Fibroblast of gingiva (primary cell): ENCODE measurements at regions not wholly inside any gene's neighbourhood (a gene's known extent, or its start where the extent isn't known, plus 50 kb on each side); places are given as distances from the start of the nearest gene placed in this dataset.

ENCODE experiments used
- DNase-seq: peaks from one replicate; pipeline ENCODE4 v3.0.0-alpha.2; 2011; ENCODE audit warnings: low read depth

DNA sequence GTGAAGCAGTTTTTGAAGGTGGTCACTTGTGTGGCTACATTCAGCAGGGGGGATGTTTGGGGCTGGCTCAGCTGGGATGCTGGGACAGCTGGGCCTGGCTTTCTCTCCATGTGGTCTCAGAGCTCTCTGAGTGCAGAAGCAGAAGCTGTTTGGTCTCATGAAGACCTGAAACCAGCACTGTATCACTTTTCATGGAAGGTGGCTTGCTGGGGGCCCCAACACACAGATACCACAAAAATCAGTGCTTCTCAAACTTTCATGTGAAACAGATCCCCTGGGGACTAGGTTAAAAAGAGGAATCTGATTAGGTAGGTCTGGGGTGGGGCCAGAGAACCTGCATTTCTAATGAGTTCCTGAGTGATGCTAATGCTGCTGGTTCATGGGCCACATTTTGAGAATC is 347.3 kb downstream of the DHX35 start:
- no peak for DNase-seq

DNA sequence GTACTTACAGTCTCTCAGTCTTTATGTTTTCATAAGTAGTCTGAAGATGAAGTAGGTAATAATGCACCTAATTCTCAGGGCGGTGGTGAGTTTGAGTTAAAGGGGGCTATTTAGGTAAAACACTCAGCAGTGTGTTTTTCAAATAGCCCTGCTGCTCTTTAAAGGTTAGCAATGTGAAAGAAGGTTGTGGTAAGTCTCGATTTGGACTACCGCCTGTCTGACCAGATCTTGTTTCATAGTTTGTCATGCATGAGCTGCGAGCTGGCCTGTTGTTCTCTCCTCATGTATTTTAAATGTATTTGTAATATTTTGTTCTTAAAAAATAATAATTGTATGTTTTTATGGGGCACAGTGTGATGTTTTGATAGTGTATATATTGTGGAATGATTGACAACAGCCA is 340.2 kb downstream of the DHX35 start:
- DNase-seq: no peak

DNA sequence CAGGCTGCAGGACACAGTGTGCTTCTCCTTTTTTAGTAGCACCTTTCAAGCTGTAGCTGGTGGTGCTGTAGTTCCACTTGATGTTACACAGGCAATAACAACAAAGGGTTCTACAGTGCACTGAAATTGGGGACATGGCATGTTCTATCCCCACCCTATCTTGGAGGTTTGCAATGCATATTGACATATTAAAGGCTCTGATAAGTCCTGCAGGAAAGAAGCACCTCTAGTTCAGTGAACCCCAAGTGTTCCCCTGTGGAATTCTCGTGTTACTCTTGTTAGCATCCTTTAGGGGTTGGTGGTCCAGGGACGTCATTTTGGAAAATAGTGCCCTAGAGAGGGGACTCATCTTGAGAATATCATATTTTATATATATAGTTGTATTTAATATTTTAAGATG is 337.6 kb downstream of the DHX35 start:
- no peak for DNase-seq

DNA sequence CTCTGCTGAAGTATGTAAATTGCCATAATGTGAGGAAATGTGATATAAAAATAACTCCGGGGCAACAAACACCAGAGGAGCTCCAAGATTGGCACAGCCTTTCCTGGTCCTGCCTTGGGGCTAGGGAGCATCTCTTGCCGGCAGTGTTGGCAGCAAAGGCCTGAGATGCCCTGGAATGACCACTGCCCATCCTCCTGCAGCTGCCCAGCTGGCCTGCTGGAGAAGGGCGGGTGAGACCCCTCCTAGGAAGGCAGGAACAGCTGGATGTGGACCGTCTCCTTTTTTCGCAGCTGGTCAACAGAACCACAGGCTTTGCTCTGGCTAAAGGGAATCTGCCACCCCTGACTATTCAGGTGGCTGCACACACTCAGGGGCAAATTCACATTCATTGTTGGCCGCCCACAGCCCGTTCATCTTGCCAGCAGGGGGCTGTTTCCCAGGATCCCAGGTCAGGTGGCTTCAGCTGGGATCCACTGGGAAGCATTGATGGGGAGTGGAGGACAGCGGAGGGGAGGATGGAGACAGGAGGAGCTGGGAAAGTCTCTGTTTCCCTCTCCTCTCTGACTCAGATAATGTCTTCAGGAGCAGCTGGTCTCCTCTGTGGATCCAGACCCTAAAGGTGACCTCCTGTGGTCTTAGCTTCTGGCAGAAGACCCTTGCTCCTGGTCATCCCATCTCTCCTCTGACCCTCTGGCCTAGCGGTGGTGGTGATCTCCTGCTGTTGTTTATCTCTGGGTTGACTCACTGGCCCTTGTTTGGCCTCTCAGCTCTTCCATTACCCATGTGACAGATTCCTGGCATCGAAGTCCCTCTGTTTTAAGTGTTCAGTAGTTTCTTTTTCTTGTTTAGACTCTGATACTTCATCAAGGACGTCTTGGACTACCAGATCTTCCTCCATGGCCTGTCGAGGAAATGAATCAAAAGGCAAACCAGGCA is 336.7 kb downstream of the DHX35 start:
- no peak for DNase-seq

DNA sequence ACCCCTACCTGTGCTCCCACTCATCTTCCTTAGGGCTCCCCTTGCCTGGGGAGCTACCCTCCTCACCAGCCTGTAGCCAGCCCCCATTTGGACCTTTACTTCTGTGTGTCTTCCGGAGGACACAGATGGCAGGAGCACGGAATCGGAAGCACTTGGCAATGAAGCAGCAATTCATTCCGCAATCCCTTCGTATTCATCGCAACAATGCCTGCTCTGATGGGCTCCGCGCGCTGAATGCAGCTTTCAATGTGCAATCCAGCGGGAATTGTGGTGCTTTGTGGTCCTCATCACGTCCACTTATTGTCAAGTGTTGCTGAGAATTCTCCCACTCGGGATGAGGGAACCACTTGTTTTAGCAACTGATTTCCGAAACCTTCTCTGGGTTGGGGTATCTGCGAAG is 336.0 kb downstream of the DHX35 start:
- DNase-seq: no peak

DNA sequence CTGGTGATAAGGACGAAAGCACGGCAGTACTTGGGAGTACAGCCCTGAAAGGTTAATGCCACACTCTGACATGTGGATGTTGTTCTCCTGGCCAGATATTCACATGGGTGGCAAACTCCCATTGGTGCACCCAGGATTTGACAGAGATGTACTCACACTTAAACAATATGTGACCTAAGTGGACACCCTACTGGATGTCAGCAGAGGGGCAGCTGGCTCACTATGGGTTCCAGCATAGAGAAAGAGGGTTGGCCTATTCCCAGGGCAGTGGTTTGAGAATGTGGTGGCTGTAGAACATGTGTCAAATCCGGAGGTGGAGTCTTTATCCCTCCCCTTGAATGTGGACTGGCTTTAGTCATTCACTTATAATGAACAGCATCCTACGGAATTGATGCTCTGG is 333.2 kb downstream of the DHX35 start:
- DNase-seq: no peak

DNA sequence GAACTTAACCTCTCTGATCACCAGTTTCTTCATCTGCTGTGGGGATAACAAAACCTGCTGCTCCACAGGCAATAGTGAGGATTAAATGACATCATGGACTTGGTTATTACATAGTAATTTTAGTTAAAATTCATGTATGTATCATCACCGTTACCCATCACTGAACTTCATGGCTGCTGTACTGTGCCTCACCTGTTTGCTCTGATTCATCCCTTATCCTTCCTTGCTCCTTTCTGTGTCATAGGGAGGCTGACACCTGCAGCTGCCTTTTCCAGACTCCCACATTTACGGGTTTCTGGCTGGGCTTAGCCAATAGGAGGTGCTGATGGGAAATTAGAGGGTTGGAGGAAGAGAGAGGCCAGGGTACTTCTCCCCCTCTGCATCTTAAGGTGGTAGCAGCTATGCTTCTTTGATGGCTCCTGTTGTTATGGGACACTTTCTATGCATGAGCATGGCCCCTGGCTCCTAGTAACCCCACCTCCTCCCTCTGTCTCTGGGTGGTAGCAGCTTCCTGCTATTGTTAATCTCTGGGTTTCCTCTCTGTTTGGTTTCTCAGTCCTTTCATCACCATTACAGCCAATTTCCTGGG is 332.1 kb downstream of the DHX35 start:
- DNase-seq: no peak

DNA sequence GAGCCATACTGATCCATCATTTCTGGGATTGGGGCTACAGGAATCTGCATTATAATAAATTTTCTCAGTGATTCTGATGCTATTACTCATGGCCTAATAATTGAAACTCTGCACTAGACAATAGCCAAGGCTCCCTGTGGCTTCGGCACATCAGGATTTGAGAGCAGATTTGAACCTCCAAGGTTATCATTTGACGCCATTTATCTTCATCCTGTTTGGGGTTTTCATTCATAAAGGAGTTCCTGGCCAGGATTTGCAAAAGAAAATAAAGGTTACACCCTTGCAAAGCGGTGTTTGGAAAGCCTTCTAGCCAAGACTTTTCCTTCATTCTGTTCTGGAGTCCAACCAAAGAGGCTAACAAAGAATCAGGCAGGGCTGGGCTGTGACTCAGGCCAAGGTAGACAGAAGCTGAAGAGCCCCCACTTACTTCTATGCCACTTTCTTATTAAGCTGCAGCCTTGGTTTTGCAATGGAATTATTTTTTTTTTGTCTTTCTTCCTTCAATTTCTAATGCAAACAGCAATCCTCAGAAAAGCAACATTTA is 330.1 kb downstream of the DHX35 start:
- no peak for DNase-seq

DNA sequence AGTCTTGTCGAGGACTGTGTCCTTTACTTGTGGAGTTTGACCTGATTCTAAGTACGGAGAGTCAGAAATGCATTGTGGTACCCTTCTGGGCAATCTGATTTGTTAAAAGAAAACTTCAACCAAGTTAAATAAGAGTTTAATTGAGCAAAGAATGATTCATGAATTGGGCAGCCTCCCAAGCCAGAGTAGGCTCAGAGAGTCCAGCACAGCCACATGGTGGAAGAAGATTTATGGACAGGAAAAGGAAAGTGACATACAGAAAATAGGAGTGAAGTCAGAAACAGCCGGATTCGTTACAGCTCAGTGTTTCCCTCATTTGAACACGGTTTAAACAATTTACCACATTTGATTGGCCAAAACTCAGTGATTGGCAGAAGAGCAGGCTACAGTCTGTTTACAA is 329.2 kb downstream of the DHX35 start:
- DNase-seq: no peak

DNA sequence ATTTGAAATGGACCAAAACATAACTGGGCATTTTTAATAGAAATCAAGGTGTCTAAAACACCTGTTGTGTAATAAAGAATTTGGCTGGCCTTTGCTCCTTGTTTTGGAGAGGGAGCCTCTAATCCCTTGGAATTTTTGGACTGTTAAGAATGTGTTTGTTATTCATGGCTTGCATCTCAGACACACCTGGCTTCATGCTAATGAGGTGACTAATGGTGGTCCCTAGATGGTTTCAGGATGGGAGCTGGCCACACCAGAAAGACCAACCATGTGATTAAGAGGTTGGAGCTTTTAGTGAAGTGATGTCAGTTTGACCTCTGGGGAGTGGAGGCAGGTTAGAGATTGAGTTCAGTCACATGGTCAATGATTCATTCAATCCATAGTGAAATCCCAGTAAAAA is 328.4 kb downstream of the DHX35 start:
- no peak for DNase-seq

DNA sequence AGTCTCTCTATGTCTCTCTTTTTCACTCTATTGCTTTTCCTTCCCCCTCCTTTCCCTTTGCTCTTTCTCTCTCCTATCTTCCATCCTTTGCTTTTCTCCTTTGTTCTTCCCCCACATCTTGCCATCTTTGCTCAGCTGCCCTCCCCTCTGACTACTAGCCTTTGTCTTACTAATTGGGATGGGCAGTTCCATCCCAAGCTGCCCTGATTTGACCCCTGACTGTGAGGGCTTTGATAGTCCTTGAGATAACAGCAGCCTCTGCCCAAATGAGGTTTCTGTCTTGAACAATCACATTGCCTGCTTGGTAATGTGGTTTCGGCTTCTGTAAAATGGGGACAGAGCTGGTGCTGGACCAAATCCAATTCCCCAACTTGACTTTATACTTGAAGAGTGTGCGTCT is 327.7 kb downstream of the DHX35 start:
- no peak for DNase-seq

DNA sequence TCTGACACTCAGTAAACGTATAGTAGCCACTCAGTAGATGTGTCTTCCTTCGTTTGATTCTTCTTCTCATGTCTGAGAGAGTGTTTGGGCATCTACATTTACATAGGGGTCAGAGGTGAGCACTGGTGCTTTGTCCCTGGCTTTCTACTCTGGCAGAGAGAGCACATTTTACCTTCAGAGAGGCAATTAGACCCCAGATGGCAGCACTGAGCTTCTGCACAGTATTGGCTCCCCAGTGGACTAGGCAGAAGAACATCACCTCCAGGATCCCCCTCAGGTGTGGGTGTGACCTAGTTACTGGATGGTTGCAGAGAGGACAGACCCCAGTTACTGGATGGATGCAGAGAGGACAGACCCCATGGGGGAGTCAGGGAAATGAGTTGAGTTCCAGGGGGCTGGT is 327.2 kb downstream of the DHX35 start:
- no peak for DNase-seq

DNA sequence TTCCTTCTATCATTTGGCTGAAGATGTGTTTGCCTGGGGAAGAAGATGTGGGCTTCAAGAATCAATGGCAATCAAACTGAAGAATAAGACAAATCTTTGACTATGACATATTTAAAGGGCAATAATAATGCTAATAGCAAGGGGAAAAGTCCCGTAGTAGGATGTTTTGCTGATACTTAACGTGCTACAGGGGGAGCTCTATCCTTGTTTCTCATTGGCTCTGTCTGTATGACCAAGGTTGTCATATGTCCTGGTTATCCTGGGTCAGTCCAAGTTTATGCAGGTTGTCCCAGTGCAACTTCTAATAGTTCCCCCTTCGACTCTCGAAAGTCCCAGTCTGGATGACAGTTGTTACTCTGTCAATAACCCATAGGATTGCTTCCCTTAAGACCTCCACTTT is 321.3 kb downstream of the DHX35 start:
- DNase-seq: no peak

DNA sequence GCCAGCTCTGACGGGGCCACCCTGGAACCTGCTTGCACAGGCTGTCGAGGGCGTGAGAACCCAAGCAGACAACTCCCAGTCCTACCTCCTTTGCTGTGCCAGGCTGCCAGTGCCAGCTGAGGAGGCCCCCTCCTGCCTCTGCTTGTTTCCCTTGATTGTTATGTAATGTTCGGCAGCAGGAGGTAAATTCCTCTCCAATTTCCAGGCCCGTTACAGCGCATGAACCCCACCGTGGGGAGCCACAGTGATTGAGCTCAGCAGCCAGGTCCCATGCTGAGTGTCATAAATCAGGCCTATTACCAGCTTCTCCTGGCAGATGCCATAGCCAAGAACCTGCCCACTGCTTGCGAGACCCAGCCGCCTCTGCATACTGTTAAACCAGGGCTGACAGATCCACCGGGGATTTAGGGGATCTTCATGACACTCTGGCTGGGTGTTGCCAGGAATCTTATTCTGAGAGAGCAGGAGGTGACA is 320.5 kb downstream of the DHX35 start:
- DNase-seq: no peak

DNA sequence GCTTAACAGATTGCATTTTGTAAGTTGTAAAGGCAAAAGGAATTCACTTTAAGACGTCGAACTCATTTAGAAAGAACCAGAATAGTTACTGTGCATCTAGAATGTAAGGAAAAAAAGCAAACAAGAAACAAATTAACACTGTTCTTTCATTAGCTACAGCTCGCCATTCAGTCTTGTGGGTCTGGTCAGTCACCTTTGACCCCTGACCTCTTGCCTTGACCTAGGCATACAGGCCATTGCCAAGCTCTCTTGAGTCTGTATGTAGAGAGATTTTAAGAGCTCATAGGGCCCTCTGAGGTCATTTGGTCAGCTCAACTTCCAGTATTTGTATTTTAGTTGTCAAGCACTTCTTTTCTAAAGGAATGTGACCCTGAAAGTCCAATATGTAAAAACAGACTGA is 318.7 kb downstream of the DHX35 start:
- no peak for DNase-seq

DNA sequence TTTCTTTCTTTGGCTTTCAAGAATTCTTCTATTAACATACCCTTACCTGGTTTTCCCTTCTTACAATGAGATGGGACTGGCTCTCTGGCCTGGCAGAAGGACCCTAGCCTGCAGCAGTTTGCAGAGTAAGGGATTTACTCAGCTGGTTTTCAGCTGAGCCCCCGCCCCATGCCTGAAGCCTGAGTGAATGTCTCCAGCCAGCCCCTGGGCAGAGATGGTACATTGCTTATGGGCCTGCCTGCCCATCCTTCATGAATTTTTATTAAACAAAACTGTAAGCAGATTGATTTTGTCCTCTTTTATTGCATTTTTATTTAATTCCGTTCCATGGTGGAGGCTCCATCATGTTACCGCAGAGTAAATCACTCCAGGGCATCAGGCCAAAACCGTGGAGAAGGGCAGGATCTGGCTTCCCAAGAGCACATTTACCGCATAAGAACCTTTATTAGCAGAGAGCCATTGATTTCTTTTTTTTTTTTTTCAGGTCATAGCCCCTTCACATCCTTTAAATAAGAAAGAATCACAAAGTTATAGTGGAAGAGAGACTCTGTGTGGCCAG is 316.2 kb downstream of the DHX35 start:
- no peak for DNase-seq

DNA sequence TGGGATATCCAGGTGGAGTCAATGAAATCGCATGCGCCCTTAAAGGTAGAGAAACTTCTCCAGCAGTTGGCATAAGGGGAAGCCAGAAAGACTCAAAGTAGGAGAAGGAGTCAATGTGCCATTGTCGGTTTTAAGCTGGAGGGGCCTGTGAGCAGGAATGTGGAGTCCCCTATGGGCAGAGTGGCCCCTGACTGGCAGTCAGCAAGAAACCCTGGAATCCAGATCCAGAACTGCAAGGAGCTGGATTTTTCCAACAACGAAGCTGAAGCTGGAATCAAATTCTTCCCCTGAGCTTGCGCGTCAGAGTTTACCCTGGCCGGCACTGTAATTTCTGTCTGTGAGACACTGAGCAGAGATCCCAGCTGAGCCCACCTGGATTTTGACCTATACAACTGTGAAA is 315.0 kb downstream of the DHX35 start:
- DNase-seq: no peak

DNA sequence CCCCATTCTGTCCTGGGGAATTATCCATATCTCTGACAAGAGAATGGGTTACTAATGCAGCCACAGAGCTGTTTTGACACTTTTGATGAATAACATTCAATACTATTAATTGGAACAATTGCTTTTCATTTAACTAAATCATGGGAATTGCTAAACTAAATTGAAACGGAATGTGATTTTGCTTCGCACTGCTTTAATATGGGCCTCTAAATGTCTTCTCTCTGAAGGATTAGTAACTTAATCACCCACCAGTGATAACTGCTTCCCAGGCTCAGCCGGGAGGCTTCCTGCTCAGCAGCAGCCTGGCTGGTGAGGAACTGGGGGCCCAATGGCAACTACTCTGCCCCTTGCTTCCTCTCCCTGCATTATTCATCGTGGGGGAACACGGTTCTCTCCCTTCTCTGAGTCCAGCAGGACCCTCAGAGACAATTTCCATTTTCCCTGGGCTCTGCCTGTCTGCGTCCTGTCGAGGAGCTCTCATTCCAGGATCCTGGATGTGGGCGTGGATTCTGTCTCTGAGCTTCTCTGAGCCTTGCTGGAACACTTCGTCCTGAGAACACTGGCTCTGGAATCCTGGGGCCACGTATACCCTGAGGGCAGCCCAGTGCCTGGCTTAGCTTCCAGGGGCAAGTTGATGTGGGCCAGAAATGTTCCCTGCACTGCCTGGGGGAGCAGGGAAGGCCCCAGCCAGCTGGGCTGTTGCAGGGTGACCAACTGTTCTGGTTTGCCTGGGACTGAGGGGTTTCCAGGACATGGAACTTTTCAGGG is 308.9 kb downstream of the DHX35 start:
- DNase-seq: no peak

DNA sequence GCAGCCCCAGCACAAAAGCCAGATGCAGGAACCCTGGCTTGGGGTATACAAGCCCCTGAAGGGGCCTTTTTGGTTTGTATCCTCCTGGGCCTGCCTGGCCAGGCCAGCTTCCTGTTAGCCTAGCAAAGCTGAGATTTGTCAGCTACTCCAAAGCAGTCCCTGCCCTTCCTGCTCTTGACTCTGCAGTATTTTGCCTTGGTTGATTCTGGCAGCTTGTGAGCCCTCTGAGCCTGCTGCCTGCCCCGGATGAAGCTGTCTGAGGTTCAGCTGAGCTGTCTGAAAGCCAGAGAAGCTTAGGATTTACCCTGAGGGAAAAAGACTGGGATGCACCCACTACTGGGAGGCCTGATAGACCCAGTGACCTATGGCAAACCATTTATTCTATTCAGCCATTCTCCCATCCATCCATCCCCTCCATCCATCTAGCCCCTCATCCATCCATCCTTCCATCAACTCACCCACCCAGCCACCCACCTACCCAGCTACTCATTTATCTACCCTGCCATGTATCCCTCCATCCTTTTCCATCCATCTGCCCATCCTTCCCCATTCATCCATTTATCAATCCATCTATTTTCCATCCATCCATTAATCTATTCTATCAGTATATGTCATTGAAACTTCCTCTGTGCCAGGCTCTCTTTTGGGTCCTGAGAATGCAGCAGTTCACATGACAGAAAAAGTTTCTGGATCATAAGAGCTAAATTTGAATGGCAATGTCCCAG is 307.5 kb downstream of the DHX35 start:
- DNase-seq: no peak

DNA sequence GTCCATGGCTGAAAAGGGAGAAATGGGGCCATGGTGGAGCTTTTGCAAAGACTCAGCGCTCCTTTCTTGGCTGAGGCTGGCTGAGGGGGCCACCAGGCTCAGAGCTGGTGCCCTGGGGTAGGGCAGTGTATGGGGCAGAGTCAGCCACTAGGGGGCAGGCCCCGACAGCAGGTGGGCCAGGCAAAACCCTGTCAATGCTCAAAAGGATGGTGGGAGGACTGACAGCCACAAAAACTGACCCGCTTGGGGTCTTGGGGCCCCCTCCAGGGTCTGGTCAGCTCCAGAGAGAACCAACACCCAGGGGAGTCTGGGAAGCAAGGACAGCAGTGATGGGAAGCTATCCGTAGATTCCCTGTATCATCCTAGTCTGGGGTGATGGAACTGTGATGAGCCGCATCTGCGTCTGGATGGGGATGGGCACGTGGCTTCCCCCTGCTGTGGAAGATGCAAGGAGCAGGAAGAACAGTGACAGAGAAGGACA is 306.9 kb downstream of the DHX35 start:
- no peak for DNase-seq

DNA sequence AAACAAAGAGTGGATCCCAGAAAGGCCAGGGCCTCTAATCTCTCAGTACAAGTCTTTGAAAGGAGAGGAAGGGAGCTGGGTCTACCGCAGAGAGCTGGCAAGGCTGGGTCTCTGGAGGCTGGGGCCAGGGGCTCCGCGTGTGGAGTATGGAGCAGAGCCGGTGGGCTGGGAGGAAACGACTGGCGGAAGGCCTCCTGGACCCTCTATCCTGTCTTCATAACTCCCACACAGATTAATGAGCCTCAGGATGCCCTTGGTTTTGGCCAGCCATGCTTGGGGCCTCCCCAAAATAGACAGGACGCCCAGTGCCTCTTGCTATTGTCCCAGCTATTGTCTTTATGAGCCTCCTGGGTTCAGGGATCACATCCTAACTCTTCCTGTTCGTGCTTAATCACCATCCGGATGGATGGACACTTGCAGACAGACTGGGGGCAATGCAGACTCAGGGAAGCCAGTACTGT is 306.4 kb downstream of the DHX35 start:
- DNase-seq: no peak
